Hematopoietic multipotent progenitor cell treated with erythropoietin and hydrocortisone succinate and interleukin-3 and kit ligand, for 4 days (in vitro differentiated cells): ENCODE measurements at regions not wholly inside any gene's neighbourhood (a gene's known extent, or its start where the extent isn't known, plus 50 kb on each side); places are given as distances from the start of the nearest gene placed in this dataset.

ENCODE experiments used
- DNase-seq: peaks from one replicate; pipeline ENCODE4 v3.0.0-alpha.2; 2015

DNA sequence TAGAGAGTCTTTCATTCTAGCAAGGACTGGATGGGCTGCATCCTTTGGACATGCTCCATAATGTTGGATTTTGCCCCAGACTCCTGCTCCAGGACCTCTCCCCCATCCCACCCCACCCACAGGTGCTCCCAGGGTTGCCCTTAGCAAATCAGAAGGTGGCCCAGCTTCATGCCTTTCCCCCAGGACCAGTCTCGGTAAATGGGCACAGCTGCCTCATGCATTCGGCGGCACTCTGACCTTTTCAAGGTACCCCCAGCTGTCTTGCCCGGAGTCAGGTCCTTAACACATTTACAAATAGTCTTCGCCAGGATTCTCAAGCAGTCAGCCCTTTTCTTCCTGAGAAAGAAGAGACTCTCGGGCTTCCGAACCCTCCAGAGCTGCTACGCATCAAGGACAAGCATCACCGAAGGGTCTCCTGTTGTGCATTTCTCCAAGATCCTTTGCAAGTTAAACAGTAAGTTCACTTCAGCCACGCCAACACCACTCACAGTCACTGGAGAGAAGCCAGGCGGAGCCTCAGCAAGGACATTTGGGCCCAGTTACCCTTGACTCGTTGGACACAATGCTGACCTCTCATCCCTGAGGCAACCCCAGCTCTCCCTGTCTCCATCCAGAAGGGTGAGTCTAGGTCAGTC lies 287.8 kb downstream of the FAM43A start:
- no peak for DNase-seq

- DNase-seq: no peak
These were observed 288.9 kb downstream of the FAM43A start for GRCh38 chr3:194974468-194975135.

GRCh38 chr3:194976049-194976451 lies 290.4 kb downstream of the FAM43A start:
- no peak for DNase-seq

DNA sequence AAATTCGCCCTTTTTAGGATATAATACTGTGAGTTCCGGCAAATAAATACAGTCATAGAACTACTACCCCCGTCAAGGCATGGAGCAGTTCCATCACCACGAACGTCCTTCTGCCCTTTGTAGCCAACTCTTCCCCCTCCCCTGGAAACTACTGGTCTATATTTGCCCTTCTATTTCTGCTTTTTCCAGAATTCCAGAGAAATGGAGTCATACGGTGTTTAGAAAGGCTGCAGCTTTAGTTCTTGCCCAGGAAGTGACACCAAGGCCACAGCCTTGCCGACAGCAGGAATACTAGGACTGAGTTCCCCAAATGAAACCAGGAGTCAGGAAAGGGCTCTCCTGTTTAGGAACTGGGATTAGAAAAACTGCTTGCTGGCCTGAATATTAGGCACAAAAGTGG lies 291.2 kb downstream of the FAM43A start:
- DNase-seq: no peak

DNA sequence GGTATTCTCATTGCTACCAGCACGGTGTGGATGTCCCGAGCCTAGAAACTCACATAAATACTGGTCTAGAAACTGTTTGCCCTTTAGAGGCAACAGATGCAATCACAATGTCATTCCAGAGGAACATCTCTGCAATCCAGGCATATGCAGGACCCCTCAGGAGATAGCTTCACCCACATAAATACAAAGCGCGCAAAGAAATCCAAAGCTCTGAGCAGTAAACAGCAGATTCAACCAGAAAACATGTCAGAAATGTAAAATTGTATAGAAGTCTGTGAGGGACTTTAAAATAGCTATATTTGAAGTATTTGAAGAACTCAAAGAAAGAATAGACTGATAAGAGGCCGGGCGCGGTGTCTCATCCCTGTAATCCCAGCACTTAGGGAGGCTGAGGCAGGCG lies 291.7 kb downstream of the FAM43A start:
- no peak for DNase-seq

- no peak for DNase-seq
These were observed 291.8 kb downstream of the XXYLT1 start for GRCh38 chr3:194979173-194979572.

DNA sequence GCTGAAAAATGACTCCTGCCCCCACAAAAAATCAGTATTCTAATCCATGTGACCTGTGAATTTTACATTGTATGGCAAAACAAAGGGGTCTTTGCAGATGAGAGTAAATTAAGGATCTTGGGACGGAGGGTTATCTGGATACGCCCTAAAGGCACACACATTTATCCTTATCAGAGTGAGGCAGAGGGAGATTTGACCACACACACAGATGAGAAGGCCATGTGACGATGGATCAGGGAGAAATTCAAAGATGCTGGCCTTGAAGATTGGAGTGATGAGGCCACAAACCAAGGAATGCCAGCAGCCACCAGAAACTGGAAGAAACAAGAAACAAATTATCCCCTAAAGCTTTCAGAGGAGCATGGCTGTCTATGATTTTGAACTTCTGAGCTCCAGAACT lies 288.5 kb downstream of the XXYLT1 start:
- DNase-seq: peak; percentile 55

DNA sequence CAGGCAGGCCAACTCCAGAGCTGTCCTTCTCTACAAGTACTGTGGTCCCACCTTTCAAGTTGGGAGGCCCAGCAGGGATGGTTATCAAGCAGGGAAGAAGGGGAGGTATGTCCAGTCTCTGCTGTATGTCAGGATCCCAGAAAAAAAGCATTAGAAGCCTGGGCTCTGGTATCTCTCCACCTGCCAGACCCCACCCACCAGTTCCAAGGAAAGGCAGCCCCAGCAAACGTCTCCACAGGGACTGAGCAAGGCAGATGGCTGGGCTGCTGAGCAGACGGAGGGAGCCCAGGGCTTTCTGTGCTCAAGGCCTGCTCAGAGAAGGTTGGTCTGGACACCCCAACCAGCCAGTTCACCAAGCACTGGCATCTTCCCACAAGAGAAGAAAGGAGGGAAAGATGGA lies 287.8 kb downstream of the XXYLT1 start:
- no peak for DNase-seq

- DNase-seq: no peak
These were observed 287.3 kb downstream of the XXYLT1 start for GRCh38 chr3:194983620-194984019.

GRCh38 chr3:194984066-194984465 lies 286.9 kb downstream of the XXYLT1 start:
- no peak for DNase-seq

DNA sequence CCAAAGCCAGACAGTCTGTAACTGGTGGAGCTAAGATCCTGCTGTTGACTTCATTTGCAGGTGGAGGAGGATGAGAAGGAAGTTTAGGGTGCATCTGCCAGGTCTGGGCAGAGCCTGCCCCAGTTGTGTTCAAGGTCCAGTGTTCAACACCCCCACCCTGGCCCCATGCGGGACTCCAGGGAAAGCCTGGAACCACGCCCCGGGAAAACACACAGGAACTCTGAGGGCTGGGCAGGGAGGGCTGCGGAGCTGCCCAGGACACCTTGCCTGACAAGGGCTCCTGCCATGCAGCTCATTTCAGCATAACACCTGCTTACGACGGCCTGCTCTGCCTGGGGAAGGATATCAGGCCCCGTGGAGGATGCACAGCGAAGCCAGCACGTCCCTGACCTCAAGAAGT lies 286.3 kb downstream of the XXYLT1 start:
- no peak for DNase-seq

- peak; percentile 67 for DNase-seq
These were observed 285.9 kb downstream of the XXYLT1 start for GRCh38 chr3:194985031-194985578.

GRCh38 chr3:194986208-194987043 lies 284.5 kb downstream of the XXYLT1 start:
- peak; percentile 75 for DNase-seq

GRCh38 chr3:194987571-194988494 lies 283.1 kb downstream of the XXYLT1 start:
- DNase-seq: no peak

DNA sequence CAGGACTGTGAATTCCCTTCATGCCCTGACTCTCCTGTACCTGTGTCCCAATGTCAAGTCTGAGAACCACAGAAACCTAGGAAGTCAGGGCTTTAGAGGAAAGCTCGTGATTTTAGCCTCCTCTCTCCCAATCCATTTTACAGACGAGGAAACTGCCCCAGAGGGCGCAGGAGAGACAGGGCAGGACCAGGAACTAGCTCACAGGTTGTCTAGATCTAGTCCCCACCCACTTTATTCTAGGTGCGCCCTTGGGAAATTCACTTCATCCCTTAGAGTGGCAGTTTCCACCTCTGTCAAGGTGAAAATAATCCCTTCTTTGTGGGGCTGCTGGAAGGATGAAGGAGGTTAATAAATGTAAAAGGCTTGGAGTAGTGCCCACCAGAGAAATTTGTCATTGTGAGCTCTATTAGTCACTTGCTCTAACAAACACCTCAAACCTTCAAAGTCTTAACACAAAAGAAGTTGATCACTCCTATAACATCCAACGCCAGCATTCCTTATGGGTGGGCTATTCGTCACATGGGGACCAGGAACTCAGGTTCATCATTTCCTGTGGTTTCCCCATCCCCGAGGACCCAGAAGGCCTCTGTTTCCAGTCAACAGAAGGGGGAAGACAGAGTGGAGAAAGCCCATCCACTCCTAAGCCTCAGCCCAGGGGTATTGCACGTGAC lies 282.3 kb downstream of the XXYLT1 start:
- no peak for DNase-seq

- no peak for DNase-seq
These were observed 281.7 kb downstream of the XXYLT1 start for GRCh38 chr3:194989241-194989640.

DNA sequence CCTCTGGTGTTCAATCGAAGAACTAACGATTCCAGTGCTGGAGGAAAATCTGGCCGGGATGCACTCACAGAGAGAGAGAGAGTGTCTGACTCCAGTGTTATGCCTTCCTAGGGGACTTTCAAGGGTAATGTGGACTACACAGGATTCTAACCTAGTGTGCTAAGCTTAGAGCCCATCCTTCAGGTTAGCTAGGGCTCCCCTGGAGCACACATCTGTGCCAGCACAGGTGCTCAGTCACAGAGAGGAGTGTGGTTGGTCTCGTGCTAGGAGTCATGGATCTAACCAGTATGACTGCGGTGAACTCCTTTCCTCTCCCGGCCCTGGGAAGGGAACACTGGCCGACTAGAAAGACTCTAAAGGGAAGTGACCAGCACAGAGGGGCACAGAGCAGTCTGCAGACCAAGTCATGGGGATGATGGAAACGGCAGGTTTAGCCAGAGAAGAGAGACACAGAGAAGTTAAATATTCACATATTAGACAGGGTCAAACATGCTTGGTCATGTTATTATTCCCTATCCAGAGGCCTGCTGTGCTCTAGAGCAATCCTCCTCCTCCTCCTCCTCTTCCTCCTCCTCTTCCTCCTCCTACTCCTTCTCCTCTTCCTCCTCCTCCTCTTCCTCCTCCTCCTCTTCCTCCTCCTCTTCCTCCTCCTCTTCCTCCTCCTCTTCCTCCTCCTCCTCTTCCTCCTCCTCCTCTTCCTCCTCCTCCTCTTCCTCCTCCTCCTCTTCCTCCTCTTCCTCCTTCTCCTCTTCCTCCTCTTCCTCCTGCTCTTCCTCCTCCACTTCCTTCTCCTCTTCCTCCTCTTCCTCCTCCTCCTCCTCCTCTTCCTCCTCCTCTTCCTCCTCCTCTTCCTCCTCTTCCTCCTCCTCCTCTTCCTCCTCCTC lies 280.3 kb downstream of the XXYLT1 start:
- DNase-seq: no peak

- DNase-seq: no peak
These were observed 279.7 kb downstream of the XXYLT1 start for GRCh38 chr3:194991338-194991654.

DNA sequence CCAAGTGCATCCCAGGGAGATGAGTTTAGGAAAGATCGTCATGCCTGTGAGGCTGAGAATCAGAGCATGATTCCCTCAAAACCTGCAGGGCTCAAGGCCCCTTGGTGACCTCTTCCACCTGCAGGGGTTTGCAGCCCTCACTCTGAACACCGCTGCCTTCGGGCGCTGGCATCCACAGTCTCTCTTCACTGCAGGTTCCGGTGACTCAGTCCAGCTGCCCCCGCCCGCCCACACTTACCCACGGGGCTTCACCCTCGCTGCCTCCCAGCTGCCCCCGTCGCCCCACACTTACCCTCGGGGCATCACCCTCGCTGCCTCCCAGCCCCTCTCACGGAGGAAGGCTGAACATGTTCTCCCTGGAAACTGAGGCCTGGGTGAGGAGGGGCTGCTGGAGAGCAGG lies 277.1 kb downstream of the XXYLT1 start:
- no peak for DNase-seq

DNA sequence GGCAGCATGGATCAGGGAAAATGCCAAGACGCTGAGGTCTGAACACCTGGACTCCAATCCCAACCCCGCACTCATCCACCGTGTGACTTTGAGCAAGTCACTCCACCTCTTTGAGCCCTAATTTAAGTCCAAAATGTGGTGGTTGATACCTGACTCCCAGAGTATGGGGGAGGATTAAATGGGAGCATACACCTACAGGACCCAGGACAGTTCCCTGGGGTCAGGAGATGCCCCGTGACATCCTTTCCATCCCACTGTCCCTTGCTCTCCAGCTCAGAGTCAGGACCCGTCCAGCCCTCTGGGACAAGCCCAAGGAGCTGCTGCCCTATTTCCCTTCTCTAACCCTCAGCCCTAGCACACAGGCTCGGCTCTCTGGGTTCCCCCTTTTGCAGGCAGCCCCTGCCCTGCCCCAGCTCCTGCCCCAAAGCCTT lies 276.4 kb downstream of the XXYLT1 start:
- DNase-seq: no peak

DNA sequence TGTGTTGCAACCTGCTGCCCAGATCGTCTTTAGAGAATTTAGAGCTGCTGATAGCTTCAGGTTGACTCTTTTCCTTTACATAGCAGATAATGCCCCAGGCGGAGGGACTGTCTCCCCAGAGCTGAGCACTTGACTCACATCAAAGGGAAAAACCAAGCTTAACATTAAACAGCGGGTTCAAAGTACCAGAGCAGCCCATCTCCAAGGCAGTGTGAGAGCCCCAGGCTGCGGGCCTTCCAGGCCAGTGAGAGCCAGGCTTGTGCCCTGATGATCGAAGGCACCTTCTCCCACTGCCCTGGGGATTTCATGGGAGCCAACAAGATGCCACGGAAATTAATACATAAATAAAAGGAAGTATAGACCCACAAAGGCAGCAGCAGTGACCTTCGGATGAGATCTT lies 275.6 kb downstream of the XXYLT1 start:
- no peak for DNase-seq
